IMR-90 (cell line): ENCODE measurements at regions not wholly inside any gene's neighbourhood (a gene's known extent, or its start where the extent isn't known, plus 50 kb on each side); places are given as distances from the start of the nearest gene placed in this dataset.

ENCODE experiments used
- ATAC-seq: fragments of 200-7000 bp; cut with Tn5 transposase; 2 replicates; pipeline ENCODE4 v1.9.1; 2020; ENCODE audit warnings: low read depth, mild to moderate bottlenecking, moderate library complexity
- BruUV-seq: library from RNA; stranded (reverse); fragments of 400-500 nt; replicated peaks from 2 replicates; lab custom pipeline; 2021; lab: Mats Ljungman, UMichigan
- CTCF ChIA-PET: fragments of 300-600 bp; formaldehyde crosslinking; extraction: SDS; loops from one replicate; lab custom pipeline; 2021; ENCODE audit warnings: antibody characterized with exemption; lab: Yijun Ruan, JAX
- POLR2A ChIA-PET: fragments of 300-600 bp; sonication (Branson Sonifier 250); formaldehyde crosslinking; loops from one replicate; lab custom pipeline; 2022; ENCODE audit warnings: antibody characterized with exemption; ENCODE audit not compliant: unreplicated experiment; lab: Charles Lee
- DNase-seq: peaks from one replicate; pipeline ENCODE4 v3.0.0; 2013
- H2AFZ ChIP-seq: replicated peaks from 2 replicates; pipeline ENCODE3; 2013; ENCODE audit warnings: low read length, mild to moderate bottlenecking; ENCODE audit not compliant: poor library complexity
- H2AK5ac ChIP-seq: 2 replicates; pipeline ENCODE4 v1.6.1; 2013; ENCODE audit warnings: low read depth, low read length, inconsistent platforms
- H2AK9ac ChIP-seq: replicated peaks from 2 replicates; pipeline ENCODE3; 2013; ENCODE audit warnings: mild to moderate bottlenecking, low read depth, low read length, moderate library complexity; ENCODE audit not compliant: poor library complexity
- H2BK120ac ChIP-seq: 2 replicates; pipeline ENCODE4 v1.6.1; 2013; ENCODE audit warnings: low read depth, low read length, inconsistent platforms
- H2BK15ac ChIP-seq: 3 replicates; pipeline ENCODE4 v1.6.1; 2013; ENCODE audit warnings: low read depth, low read length, inconsistent platforms
- H2BK20ac ChIP-seq: 2 replicates; pipeline ENCODE4 v1.6.1; 2013; ENCODE audit warnings: low read depth, mild to moderate bottlenecking, inconsistent platforms, low read length, moderate library complexity
- H2BK5ac ChIP-seq: 2 replicates; pipeline ENCODE4 v1.6.1; 2013; ENCODE audit warnings: mild to moderate bottlenecking, low read depth, low read length, inconsistent platforms; ENCODE audit not compliant: poor library complexity, severe bottlenecking
- H3K14ac ChIP-seq: replicated peaks from 2 replicates; pipeline ENCODE4 v1.6.1; 2013; ENCODE audit warnings: low read depth, low read length, inconsistent platforms
- H3K18ac ChIP-seq: 2 replicates; pipeline ENCODE4 v1.6.1; 2013; ENCODE audit warnings: low read depth, low read length, control low read depth
- H3K23ac ChIP-seq: 2 replicates; pipeline ENCODE4 v1.6.1; 2013; ENCODE audit warnings: low read depth, low read length, inconsistent platforms
- H3K27ac ChIP-seq: 2 replicates; pipeline ENCODE4 v1.5.1; 2013; ENCODE audit warnings: mild to moderate bottlenecking, control low read depth, low read length; ENCODE audit not compliant: insufficient read depth
- H3K27me3 ChIP-seq: 2 replicates; pipeline ENCODE4 v1.6.1; 2013; ENCODE audit warnings: low read length; ENCODE audit not compliant: control insufficient read depth, insufficient read depth
- H3K36me3 ChIP-seq: 2 replicates; pipeline ENCODE4 v1.6.1; 2013; ENCODE audit warnings: low read length, mixed read lengths; ENCODE audit not compliant: control insufficient read depth, insufficient read depth
- H3K4ac ChIP-seq: 2 replicates; pipeline ENCODE4 v1.6.1; 2013; ENCODE audit warnings: low read depth, low read length, inconsistent platforms
- H3K4me1 ChIP-seq: 2 replicates; pipeline ENCODE4 v1.6.1; 2013; ENCODE audit warnings: low read length, mixed read lengths; ENCODE audit not compliant: control insufficient read depth, insufficient read depth
- H3K4me2 ChIP-seq: 2 replicates; pipeline ENCODE4 v1.6.1; 2013; ENCODE audit warnings: low read depth, mild to moderate bottlenecking, control low read depth, low read length, moderate library complexity
- H3K4me3 ChIP-seq: 2 replicates; pipeline ENCODE4 v1.5.1; 2013; ENCODE audit warnings: low read depth, mild to moderate bottlenecking, control low read depth, low read length, moderate library complexity; ENCODE audit not compliant: insufficient read depth
- H3K56ac ChIP-seq: 2 replicates; pipeline ENCODE4 v1.6.1; 2013; ENCODE audit warnings: low read length, inconsistent platforms; ENCODE audit not compliant: insufficient read depth; ENCODE audit errors: extremely low read depth
- H3K79me1 ChIP-seq, 2 experiments: 2 replicates each; pipeline ENCODE4 v1.6.1; 2013; ENCODE audit warnings: low read length in 2 of 2, inconsistent platforms in 1 of 2, low read depth in 1 of 2
- H3K9ac ChIP-seq: 2 replicates; pipeline ENCODE4 v1.6.1; 2013; ENCODE audit warnings: low read depth, low read length, control low read depth
- H3K9me1 ChIP-seq: 2 replicates; pipeline ENCODE4 v1.6.1; 2013; ENCODE audit warnings: low read length, inconsistent platforms; ENCODE audit not compliant: insufficient read depth
- H3K9me3 ChIP-seq: 2 replicates; pipeline ENCODE4 v1.6.1; 2013; ENCODE audit warnings: low read length; ENCODE audit not compliant: control insufficient read depth, insufficient read depth
- H4K20me1 ChIP-seq: 2 replicates; pipeline ENCODE4 v1.6.1; 2013; ENCODE audit warnings: low read length, inconsistent platforms; ENCODE audit not compliant: insufficient read depth
- H4K5ac ChIP-seq: 2 replicates; pipeline ENCODE4 v1.6.1; 2013; ENCODE audit warnings: mild to moderate bottlenecking, low read depth, low read length, control low read depth
- H4K8ac ChIP-seq, 2 experiments: 2 replicates each; pipeline ENCODE4 v1.6.1; 2013; ENCODE audit warnings: low read depth in 2 of 2, low read length in 2 of 2, control low read depth in 1 of 2, inconsistent platforms in 1 of 2
- H4K91ac ChIP-seq: 2 replicates; pipeline ENCODE4 v1.6.1; 2013; ENCODE audit warnings: low read depth, low read length, inconsistent platforms; ENCODE audit not compliant: insufficient read depth
- BHLHE40 ChIP-seq: fragments of 150-350 bp; IDR thresholded peaks from 2 replicates; pipeline ENCODE4 v1.6.1; 2016; ENCODE audit warnings: mild to moderate bottlenecking, low read depth, low read length
- MXI1 ChIP-seq: IDR thresholded peaks from 2 replicates; pipeline ENCODE4 v1.6.1; 2012; ENCODE audit warnings: low read depth, mild to moderate bottlenecking, low read length, moderate library complexity, borderline replicate concordance
- RAD21 ChIP-seq: IDR thresholded peaks from 2 replicates; pipeline ENCODE4 v1.6.1; 2012; ENCODE audit warnings: low read length, improper control_type of control experiment
- RCOR1 ChIP-seq: IDR thresholded peaks from 2 replicates; pipeline ENCODE4 v1.6.1; 2012; ENCODE audit warnings: mild to moderate bottlenecking, low read length, improper control_type of control experiment; ENCODE audit not compliant: insufficient replicate concordance
- SMC3 ChIP-seq: fragments of 150-350 bp; IDR thresholded peaks from 2 replicates; pipeline ENCODE4 v1.6.1; 2016; ENCODE audit warnings: low read depth, mild to moderate bottlenecking, antibody characterized with exemption, low read length, moderate library complexity
- WGBS, 2 experiments: methylation state at CpG; one replicate each; pipeline versions ENCODE4 v1.1.5 to v1.1.7; 2013; ENCODE audit warnings: missing lambda C conversion rate in 2 of 2; ENCODE audit not compliant: insufficient read length in 1 of 2; ENCODE audit errors: extremely low coverage in 2 of 2; 5-methylcytosine and 5-hydroxymethylcytosine counted together
- dilution Hi-C: fragments of 300-500 bp; cut with HindIII; formaldehyde crosslinking; loops from one replicate; pipeline ENCODE4 v1.14.3; 2018; ENCODE audit warnings: low sequenced_read_pairs; ENCODE audit not compliant: unreplicated experiment
- in situ Hi-C: fragments of 300-500 bp; cut with MboI; formaldehyde crosslinking; loops from 3 replicates; pipeline ENCODE4 v1.14.3; 2019; ENCODE audit warnings: low sequenced_read_pairs, inconsistent platforms, mixed read lengths
- intact Hi-C: fragments of 100-400 bp; cut with micrococcal nuclease; formaldehyde crosslinking; loops from 2 replicates; pipeline ENCODE4 v1.10.0; 2022
- TF ChIP-seq, protein P1 (sequence below): fragments of 150-350 bp; IDR thresholded peaks from 2 replicates; pipeline ENCODE4 v1.6.1; 2016; ENCODE audit warnings: low read depth, mild to moderate bottlenecking, low read length, moderate library complexity, borderline replicate concordance
- TF ChIP-seq, protein P2 (sequence below): fragments of 150-350 bp; IDR thresholded peaks from 2 replicates; pipeline ENCODE4 v1.6.1; 2017; ENCODE audit warnings: mild to moderate bottlenecking, antibody characterized with exemption, low read length, low read depth

DNA sequence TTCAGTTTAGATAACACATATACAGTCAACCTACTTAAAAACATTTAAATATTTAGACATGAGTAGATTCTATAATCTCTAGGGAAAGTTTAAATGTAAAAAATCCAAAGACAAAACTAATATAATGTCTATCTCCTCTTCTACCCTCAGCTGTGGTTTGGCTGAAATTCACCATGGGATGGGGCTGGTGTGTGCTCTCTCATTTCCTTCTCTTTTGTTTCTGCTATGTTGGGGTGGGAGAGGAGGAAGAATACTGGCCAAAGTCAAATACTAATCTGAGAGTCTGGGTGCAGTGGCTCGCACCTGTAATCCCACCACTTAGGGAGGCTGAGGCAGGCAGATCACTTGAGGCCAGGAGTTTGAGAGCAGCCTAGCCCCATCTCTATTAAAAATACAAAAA is 1673.9 kb upstream of the SEL1L start:
- no peak overlapping the region for H3K14ac ChIP-seq
- intact Hi-C loops (no loop called here), dilution Hi-C loops (no loop called here), in situ Hi-C loops (no loop called here)
- no peak overlapping the region for H2AK9ac ChIP-seq
- ATAC-seq (no peak), DNase-seq (no peak)
- H4K91ac ChIP-seq, result no peak overlapping the region
- H3K4me2 ChIP-seq, result no peak overlapping the region
- no peaks in the 10 kb centered on the region for H3K9me1 ChIP-seq
- no peak overlapping the region for H4K8ac ChIP-seq
- H3K4ac ChIP-seq, result no peak overlapping the region
- H3K79me1 ChIP-seq, result no peaks in the 10 kb centered on the region
- H3K9ac ChIP-seq, result no peak overlapping the region
- H3K4me3 ChIP-seq, result no peak overlapping the region
- no peak overlapping the region for H2BK20ac ChIP-seq
- H3K4me1 ChIP-seq, result no peaks in the 10 kb centered on the region
- ChIA-PET POLR2A (no interaction called here), CTCF (no interaction called here)
- H3K56ac ChIP-seq, result no peak overlapping the region
- H2BK15ac ChIP-seq, result no peak overlapping the region
- H3K27ac ChIP-seq, result no peak overlapping the region
- no TSS peak for BruUV-seq
- WGBS, 2 experiments, result no CpG with 5 or more reads among the region's 1 CpG
- no peak overlapping the region for H4K5ac ChIP-seq
- no peaks in the 10 kb centered on the region for H3K27me3 ChIP-seq
- no peak overlapping the region for H3K23ac ChIP-seq
- no peak overlapping the region for H2AFZ ChIP-seq
- TF ChIP-seq, protein P1, sequence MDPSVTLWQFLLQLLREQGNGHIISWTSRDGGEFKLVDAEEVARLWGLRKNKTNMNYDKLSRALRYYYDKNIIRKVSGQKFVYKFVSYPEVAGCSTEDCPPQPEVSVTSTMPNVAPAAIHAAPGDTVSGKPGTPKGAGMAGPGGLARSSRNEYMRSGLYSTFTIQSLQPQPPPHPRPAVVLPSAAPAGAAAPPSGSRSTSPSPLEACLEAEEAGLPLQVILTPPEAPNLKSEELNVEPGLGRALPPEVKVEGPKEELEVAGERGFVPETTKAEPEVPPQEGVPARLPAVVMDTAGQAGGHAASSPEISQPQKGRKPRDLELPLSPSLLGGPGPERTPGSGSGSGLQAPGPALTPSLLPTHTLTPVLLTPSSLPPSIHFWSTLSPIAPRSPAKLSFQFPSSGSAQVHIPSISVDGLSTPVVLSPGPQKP, result no peak
- TF ChIP-seq RCOR1, result no peak
- no peak for TF ChIP-seq SMC3
- TF ChIP-seq MXI1, result no peak
- TF ChIP-seq BHLHE40, result no peak
- TF ChIP-seq, protein P2, sequence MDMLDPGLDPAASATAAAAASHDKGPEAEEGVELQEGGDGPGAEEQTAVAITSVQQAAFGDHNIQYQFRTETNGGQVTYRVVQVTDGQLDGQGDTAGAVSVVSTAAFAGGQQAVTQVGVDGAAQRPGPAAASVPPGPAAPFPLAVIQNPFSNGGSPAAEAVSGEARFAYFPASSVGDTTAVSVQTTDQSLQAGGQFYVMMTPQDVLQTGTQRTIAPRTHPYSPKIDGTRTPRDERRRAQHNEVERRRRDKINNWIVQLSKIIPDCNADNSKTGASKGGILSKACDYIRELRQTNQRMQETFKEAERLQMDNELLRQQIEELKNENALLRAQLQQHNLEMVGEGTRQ, result no peak
- no peak for TF ChIP-seq RAD21
- H3K9me3 ChIP-seq, result no peaks in the 10 kb centered on the region
- H2BK120ac ChIP-seq, result no peak overlapping the region
- H4K20me1 ChIP-seq, result no peaks in the 10 kb centered on the region
- H2AK5ac ChIP-seq, result no peak overlapping the region
- no peaks in the 10 kb centered on the region for H3K36me3 ChIP-seq
- no peak overlapping the region for H3K18ac ChIP-seq
- H2BK5ac ChIP-seq, result no peak overlapping the region
